ENCODE measurements at regions not wholly inside any gene's neighbourhood (a gene's known extent, or its start where the extent isn't known, plus 50 kb on each side); places are given as distances from the start of the nearest gene placed in this dataset.

- no peaks in the 10 kb centered on the region for H3F3A ChIP-seq (ENCODE audit: insufficient read depth, low read length)
- no peaks in the 10 kb centered on the region for H4K20me1 ChIP-seq (ENCODE audit: insufficient read depth, low read length)
- H2AFZ ChIP-seq (ENCODE audit: low read length), result no peak overlapping the region
- H3K79me2 ChIP-seq (ENCODE audit: insufficient read depth, low read length), result no peaks in the 10 kb centered on the region
- H3K27me3 ChIP-seq (ENCODE audit: insufficient read depth, low read length), result no peaks in the 10 kb centered on the region
- H3K27ac ChIP-seq (ENCODE audit: low read depth, low read length, poor library complexity, severe bottlenecking), result no peak overlapping the region
- H3K4me1 ChIP-seq (ENCODE audit: insufficient read depth, low read length, severe bottlenecking), result peaks cover 6% of the 10 kb centered on the region
- no peaks in the 10 kb centered on the region for H3K9me3 ChIP-seq (ENCODE audit: low read length)
- no peak overlapping the region for H3K4me3 ChIP-seq (ENCODE audit: low read depth, low read length, poor library complexity, severe bottlenecking)
- no peaks in the 10 kb centered on the region for H3K9me2 ChIP-seq (ENCODE audit: low read depth, low read length)
- H3K36me3 ChIP-seq (ENCODE audit: insufficient read depth, low read length), result no peaks in the 10 kb centered on the region
- no peak overlapping the region for H3K9ac ChIP-seq (ENCODE audit: low read length)
- H3K4me2 ChIP-seq (ENCODE audit: low read length), result no peak overlapping the region
- no peak for TF ChIP-seq EZH2 (IDR thresholded peaks at IDR 0.05; ENCODE audit: borderline replicate concordance, low read length)
- TF ChIP-seq, protein P1, sequence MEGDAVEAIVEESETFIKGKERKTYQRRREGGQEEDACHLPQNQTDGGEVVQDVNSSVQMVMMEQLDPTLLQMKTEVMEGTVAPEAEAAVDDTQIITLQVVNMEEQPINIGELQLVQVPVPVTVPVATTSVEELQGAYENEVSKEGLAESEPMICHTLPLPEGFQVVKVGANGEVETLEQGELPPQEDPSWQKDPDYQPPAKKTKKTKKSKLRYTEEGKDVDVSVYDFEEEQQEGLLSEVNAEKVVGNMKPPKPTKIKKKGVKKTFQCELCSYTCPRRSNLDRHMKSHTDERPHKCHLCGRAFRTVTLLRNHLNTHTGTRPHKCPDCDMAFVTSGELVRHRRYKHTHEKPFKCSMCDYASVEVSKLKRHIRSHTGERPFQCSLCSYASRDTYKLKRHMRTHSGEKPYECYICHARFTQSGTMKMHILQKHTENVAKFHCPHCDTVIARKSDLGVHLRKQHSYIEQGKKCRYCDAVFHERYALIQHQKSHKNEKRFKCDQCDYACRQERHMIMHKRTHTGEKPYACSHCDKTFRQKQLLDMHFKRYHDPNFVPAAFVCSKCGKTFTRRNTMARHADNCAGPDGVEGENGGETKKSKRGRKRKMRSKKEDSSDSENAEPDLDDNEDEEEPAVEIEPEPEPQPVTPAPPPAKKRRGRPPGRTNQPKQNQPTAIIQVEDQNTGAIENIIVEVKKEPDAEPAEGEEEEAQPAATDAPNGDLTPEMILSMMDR (IDR thresholded peaks at IDR 0.05; ENCODE audit: low read length), result no peak
Observed at GRCh38 chr9:4933177-4933576, 51.9 kb upstream of the JAK2 start.

DNA sequence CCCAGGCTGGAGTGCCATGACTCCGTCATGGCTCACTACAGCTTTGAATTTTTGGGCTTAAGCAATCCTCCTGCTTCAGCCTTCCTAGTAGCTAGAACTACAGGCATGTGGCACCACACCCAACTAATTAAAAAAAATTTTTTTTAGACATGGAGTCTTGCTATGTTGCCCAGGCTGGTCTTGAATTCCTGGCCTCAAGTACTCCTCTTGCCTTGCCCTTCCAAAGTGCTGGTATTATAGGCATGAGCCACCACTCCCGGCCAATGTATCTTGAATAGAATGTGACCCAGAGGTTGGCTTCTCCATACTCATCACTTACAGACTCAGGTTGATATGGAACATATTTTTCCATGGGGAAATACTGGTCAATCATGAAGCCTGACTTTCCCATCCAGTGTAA lies 51.2 kb upstream of the JAK2 start:
- Histone ChIP-seq H3K27ac (ENCODE audit: low read depth, low read length, poor library complexity, severe bottlenecking) (no peak overlapping the region), H3F3A (ENCODE audit: insufficient read depth, low read length) (no peaks in the 10 kb centered on the region), H3K9me2 (ENCODE audit: low read depth, low read length) (no peaks in the 10 kb centered on the region), H3K4me2 (ENCODE audit: low read length) (no peak overlapping the region), H4K20me1 (ENCODE audit: insufficient read depth, low read length) (no peaks in the 10 kb centered on the region), H3K4me3 (ENCODE audit: low read depth, low read length, poor library complexity, severe bottlenecking) (no peak overlapping the region), H3K27me3 (ENCODE audit: insufficient read depth, low read length) (no peaks in the 10 kb centered on the region), H3K9ac (ENCODE audit: low read length) (no peak overlapping the region), H3K4me1 (ENCODE audit: insufficient read depth, low read length, severe bottlenecking) (peaks cover 13% of the 10 kb centered on the region), H3K79me2 (ENCODE audit: insufficient read depth, low read length) (no peaks in the 10 kb centered on the region), H2AFZ (ENCODE audit: low read length) (no peak overlapping the region), H3K36me3 (ENCODE audit: insufficient read depth, low read length) (no peaks in the 10 kb centered on the region), H3K9me3 (ENCODE audit: low read length) (no peaks in the 10 kb centered on the region)
- no peak for TF ChIP-seq EZH2 (IDR thresholded peaks at IDR 0.05; ENCODE audit: borderline replicate concordance, low read length)
- TF ChIP-seq, protein P1 (IDR thresholded peaks at IDR 0.05; ENCODE audit: low read length), result no peak

- H3K36me3 ChIP-seq (ENCODE audit: insufficient read depth, low read length), result no peaks in the 10 kb centered on the region
- no peaks in the 10 kb centered on the region; the same call in 1 of the 2 replicates for H3F3A ChIP-seq (ENCODE audit: insufficient read depth, low read length)
- H3K9ac ChIP-seq (ENCODE audit: low read length), result no peak overlapping the region
- no peaks in the 10 kb centered on the region for H4K20me1 ChIP-seq (ENCODE audit: insufficient read depth, low read length)
- peaks cover 18% of the 10 kb centered on the region for H3K4me1 ChIP-seq (ENCODE audit: insufficient read depth, low read length, severe bottlenecking)
- no peaks in the 10 kb centered on the region for H3K79me2 ChIP-seq (ENCODE audit: insufficient read depth, low read length)
- H3K9me3 ChIP-seq (ENCODE audit: low read length), result no peaks in the 10 kb centered on the region
- no peak overlapping the region for H3K4me3 ChIP-seq (ENCODE audit: low read depth, low read length, poor library complexity, severe bottlenecking)
- H3K9me2 ChIP-seq (ENCODE audit: low read depth, low read length), result no peaks in the 10 kb centered on the region
- H3K27ac ChIP-seq (ENCODE audit: low read depth, low read length, poor library complexity, severe bottlenecking), result no peak overlapping the region
- no peak overlapping the region for H3K4me2 ChIP-seq (ENCODE audit: low read length)
- TF ChIP-seq EZH2 (IDR thresholded peaks at IDR 0.05; ENCODE audit: borderline replicate concordance, low read length), result no peak
- TF ChIP-seq, protein P1 (IDR thresholded peaks at IDR 0.05; ENCODE audit: low read length), result no peak
- no peak overlapping the region for H2AFZ ChIP-seq (ENCODE audit: low read length)
- no peaks in the 10 kb centered on the region for H3K27me3 ChIP-seq (ENCODE audit: insufficient read depth, low read length)
Observed at GRCh38 chr9:4935001-4935672, 49.9 kb upstream of the JAK2 start.

Measured in OCI-LY1 (cell line).